Ishikawa (cell line): ENCODE measurements at regions not wholly inside any gene's neighbourhood (a gene's known extent, or its start where the extent isn't known, plus 50 kb on each side); places are given as distances from the start of the nearest gene placed in this dataset.

Experiments used
- EP300 ChIP-seq: IDR thresholded peaks from 2 replicates; pipeline ENCODE4 v1.6.1; 2012; ENCODE audit warnings: borderline replicate concordance
- RAD21 ChIP-seq: IDR thresholded peaks from 2 replicates; pipeline ENCODE4 v1.6.1; 2012; ENCODE audit warnings: low read depth
- TAF1 ChIP-seq: IDR thresholded peaks from 2 replicates; pipeline ENCODE4 v1.6.1; 2012; ENCODE audit warnings: low read depth, mild to moderate bottlenecking
- TF ChIP-seq, protein P1 (sequence below): IDR thresholded peaks from 2 replicates; pipeline ENCODE4 v1.6.1; 2012; ENCODE audit warnings: low read depth, mild to moderate bottlenecking
- TF ChIP-seq, protein P2 (sequence below): IDR thresholded peaks from 2 replicates; pipeline ENCODE4 v1.6.1; 2012

DNA sequence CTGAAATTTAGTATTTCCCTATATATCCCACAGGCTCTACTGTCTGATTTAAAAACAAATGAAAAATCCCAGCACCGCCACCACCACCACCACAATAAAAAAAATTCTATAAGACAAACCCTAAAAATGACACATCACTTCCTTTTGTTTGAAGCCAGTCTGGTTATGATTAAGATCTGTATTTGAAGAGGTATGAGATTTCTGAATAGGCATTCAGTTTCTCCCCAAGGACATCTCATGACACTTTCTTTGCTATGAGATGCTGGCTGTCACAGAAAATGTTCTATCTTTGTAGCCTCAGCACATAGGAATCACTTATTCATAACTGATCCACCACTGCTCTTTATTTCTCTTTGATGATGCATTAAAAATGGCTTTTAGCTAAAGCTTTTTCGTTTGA, 1071.0 kb downstream of the SLC6A15 start:
- TF ChIP-seq TAF1 (no peak), RAD21 (no peak), EP300 (no peak)
- TF ChIP-seq, protein P1, sequence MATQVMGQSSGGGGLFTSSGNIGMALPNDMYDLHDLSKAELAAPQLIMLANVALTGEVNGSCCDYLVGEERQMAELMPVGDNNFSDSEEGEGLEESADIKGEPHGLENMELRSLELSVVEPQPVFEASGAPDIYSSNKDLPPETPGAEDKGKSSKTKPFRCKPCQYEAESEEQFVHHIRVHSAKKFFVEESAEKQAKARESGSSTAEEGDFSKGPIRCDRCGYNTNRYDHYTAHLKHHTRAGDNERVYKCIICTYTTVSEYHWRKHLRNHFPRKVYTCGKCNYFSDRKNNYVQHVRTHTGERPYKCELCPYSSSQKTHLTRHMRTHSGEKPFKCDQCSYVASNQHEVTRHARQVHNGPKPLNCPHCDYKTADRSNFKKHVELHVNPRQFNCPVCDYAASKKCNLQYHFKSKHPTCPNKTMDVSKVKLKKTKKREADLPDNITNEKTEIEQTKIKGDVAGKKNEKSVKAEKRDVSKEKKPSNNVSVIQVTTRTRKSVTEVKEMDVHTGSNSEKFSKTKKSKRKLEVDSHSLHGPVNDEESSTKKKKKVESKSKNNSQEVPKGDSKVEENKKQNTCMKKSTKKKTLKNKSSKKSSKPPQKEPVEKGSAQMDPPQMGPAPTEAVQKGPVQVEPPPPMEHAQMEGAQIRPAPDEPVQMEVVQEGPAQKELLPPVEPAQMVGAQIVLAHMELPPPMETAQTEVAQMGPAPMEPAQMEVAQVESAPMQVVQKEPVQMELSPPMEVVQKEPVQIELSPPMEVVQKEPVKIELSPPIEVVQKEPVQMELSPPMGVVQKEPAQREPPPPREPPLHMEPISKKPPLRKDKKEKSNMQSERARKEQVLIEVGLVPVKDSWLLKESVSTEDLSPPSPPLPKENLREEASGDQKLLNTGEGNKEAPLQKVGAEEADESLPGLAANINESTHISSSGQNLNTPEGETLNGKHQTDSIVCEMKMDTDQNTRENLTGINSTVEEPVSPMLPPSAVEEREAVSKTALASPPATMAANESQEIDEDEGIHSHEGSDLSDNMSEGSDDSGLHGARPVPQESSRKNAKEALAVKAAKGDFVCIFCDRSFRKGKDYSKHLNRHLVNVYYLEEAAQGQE: no peak
- TF ChIP-seq, protein P2, sequence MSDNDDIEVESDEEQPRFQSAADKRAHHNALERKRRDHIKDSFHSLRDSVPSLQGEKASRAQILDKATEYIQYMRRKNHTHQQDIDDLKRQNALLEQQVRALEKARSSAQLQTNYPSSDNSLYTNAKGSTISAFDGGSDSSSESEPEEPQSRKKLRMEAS: no peak
